GM10266 (cell line): ENCODE measurements at regions not wholly inside any gene's neighbourhood (a gene's known extent, or its start where the extent isn't known, plus 50 kb on each side); places are given as distances from the start of the nearest gene placed in this dataset.

Source experiments
- DNase-seq: peaks from one replicate; pipeline ENCODE4 v3.0.0; 2012; ENCODE audit errors: extremely low spot score
- CTCF ChIP-seq: IDR thresholded peaks from 2 replicates; pipeline ENCODE4 v1.5.1; 2012; ENCODE audit warnings: mild to moderate bottlenecking, low read depth; ENCODE audit not compliant: control insufficient read depth, insufficient read depth; ENCODE audit errors: missing control alignments

GRCh38 chr18:41655074-41655473, 300.0 kb upstream of the PIK3C3 start:
- DNase-seq, result no peak
- TF ChIP-seq CTCF, result no peak

GRCh38 chr18:41647914-41648313, 307.1 kb upstream of the PIK3C3 start:
- DNase-seq, result no peak
- TF ChIP-seq CTCF, result no peak

GRCh38 chr18:41646915-41647620, 308.0 kb upstream of the PIK3C3 start:
- no peak for DNase-seq
- no peak for TF ChIP-seq CTCF

DNA sequence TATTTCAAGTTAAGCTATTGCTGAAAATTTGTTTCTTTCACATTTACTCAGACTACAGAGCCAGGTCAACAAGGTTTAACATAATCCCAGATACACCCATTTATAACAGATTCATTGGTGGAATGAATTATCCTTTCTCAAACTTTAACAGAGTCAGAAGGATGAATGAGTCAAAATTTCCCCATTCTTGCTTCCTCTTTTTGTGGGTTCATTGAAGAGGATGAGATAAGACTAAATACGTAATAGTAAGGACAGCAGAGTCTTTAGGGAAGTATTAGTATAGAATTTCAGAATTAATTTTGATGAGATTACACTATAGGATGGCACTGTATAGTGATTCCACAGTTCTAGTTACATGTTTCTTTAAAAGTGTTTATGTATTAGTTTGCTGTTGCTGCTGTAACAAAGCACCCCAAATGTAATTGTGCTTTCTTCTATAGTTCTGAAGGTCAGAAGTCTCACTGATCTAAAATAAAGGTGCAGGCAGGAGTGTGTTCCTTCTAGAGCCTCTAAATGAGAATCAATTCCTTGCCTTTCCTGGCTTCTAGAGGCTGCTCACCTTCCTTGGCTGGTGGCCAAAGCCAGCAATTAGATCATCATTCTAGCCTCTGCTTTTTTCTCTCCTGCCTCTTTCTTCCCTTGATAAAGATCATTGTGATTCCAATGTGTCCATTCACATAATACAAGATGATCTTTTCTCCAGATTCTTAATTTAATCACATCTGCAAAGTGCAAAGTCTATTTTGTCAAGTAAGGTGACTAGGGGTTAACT, 309.3 kb upstream of the PIK3C3 start:
- DNase-seq, result no peak
- TF ChIP-seq CTCF, result no peak

DNA sequence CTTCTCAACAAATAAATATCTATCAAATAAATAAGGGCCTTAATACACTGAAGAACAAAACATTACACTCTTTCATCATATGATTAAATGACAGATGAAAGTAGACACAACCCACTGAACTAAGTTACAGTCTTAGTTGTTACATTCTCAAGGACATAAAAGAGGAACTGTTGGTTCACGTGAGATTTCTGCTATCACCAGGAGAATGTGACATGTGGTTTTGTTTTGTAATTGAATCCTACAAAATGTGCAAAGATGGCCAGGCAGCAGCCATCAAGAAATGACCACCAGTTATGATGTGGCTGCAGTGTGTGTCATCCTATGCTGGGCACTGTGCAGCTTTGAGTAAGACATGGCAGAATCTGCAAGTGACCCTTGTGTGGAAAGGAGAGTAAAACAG, 310.6 kb upstream of the PIK3C3 start:
- no peak for TF ChIP-seq CTCF
- DNase-seq, result no peak

DNA sequence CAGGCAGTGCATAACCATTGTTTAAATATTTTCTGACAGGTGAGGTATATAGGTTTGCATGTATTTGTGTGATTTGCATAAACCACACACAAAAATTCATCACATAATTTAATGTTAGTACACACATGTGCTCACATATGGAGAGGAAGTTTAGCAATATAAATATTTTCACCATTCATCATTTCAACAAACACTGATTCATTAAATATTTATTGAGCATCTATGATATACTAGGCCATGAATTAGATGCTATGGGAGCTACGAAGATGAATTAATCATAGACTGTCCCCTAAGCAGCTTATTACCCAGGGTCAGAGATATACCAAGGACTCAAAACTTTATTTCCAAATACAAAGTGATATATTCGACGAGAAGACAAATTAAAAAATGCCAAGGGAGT, 311.6 kb upstream of the PIK3C3 start:
- no peak for TF ChIP-seq CTCF
- no peak for DNase-seq

DNA sequence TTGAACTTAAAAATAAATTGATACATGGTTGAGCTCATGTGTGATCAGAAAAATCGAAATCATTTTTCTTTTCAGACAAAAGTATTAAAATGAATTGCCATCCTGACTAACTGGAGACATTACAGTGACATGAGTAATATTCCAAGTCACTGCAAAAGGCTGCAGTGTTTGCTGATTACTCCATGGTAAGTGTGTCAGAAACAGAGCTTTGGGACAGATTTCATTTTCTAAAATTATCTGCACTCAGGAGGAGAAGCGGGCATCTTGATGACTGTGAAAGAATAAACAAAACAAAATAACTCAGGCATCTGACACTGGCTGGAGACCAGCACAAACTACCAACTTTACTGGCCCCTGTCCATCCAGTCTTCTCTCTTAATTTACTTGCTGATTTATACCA, 312.3 kb upstream of the PIK3C3 start:
- TF ChIP-seq CTCF, result no peak
- no peak for DNase-seq
